ENCODE measurements at regions not wholly inside any gene's neighbourhood (a gene's known extent, or its start where the extent isn't known, plus 50 kb on each side); places are given as distances from the start of the nearest gene placed in this dataset.

DNA sequence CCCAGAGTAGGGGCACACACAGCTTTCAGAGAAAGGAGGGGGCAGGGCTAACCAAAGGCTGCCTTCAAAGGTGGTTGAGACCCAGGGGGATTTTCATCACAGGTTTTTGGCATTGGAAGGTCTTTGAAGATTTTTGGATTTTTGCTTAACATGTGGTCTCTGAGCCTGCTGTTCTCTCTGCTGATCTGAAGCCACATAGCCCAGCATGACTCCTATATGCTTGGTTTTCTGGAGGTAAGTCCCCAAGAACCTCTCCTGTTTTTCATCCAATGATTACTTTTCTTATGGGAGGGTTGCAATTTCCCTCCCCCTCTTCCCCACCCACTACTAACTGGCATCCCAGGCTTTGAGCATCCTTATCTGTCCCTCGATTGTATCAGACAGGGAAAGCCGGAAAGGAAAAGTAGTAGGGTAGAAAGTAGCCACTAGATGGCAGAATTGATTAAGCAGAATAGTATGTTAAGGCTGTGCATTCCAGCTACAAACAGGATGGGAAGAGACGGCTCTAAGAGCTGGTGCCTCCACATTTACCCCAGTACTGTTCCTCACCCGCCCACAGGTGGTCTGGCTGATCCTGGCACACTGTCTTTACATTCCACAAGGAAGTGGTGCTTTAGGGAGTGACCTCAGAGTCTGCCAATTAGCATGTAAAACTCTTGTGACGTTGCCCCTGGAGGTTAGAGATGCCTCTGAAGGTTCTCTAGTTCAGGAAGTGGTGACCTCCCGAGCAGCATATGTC is 218.9 kb upstream of the EDNRB start:
- TF ChIP-seq, protein P1, sequence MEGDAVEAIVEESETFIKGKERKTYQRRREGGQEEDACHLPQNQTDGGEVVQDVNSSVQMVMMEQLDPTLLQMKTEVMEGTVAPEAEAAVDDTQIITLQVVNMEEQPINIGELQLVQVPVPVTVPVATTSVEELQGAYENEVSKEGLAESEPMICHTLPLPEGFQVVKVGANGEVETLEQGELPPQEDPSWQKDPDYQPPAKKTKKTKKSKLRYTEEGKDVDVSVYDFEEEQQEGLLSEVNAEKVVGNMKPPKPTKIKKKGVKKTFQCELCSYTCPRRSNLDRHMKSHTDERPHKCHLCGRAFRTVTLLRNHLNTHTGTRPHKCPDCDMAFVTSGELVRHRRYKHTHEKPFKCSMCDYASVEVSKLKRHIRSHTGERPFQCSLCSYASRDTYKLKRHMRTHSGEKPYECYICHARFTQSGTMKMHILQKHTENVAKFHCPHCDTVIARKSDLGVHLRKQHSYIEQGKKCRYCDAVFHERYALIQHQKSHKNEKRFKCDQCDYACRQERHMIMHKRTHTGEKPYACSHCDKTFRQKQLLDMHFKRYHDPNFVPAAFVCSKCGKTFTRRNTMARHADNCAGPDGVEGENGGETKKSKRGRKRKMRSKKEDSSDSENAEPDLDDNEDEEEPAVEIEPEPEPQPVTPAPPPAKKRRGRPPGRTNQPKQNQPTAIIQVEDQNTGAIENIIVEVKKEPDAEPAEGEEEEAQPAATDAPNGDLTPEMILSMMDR (IDR thresholded peaks at IDR 0.05; ENCODE audit: low read length) = peak; percentile 95
- TF ChIP-seq EZH2 (IDR thresholded peaks at IDR 0.05; ENCODE audit: borderline replicate concordance, low read length) = no peak

Measured in OCI-LY1 (cell line).